OCI-LY1 (cell line): ENCODE measurements at regions not wholly inside any gene's neighbourhood (a gene's known extent, or its start where the extent isn't known, plus 50 kb on each side); places are given as distances from the start of the nearest gene placed in this dataset.

Experiments used
- H2AFZ ChIP-seq: fragments of 200-600 bp; sonication (generic), shearing (Covaris generic); 2 replicates; pipeline ENCODE4 v1.6.0; 2014; ENCODE audit warnings: antibody characterized with exemption, mild to moderate bottlenecking, low read length
- H3F3A ChIP-seq: fragments of 200-600 bp; sonication (generic), shearing (Covaris generic); 2 replicates; pipeline ENCODE4 v1.6.0; 2014; ENCODE audit warnings: mild to moderate bottlenecking, antibody characterized with exemption, low read length, moderate library complexity; ENCODE audit not compliant: insufficient read depth
- H3K27ac ChIP-seq: fragments of 200-600 bp; sonication (generic); 2 replicates; pipeline ENCODE4 v1.5.1; 2014; ENCODE audit warnings: low read length, mixed run types, mild to moderate bottlenecking, low read depth; ENCODE audit not compliant: poor library complexity, severe bottlenecking
- H3K27me3 ChIP-seq: fragments of 200-600 bp; sonication (generic); 2 replicates; pipeline ENCODE4 v1.6.0; 2014; ENCODE audit warnings: antibody characterized with exemption, mild to moderate bottlenecking, low read length, moderate library complexity; ENCODE audit not compliant: insufficient read depth
- H3K36me3 ChIP-seq: fragments of 200-600 bp; sonication (generic); 2 replicates; pipeline ENCODE4 v1.6.1; 2014; ENCODE audit warnings: mild to moderate bottlenecking, antibody characterized with exemption, low read length, moderate library complexity, mixed read lengths; ENCODE audit not compliant: insufficient read depth
- H3K4me1 ChIP-seq: fragments of 200-600 bp; sonication (generic); 2 replicates; pipeline ENCODE4 v1.5.1; 2014; ENCODE audit warnings: mild to moderate bottlenecking, low read length, moderate library complexity; ENCODE audit not compliant: insufficient read depth, severe bottlenecking
- H3K4me2 ChIP-seq: fragments of 200-600 bp; sonication (generic), shearing (Covaris generic); 2 replicates; pipeline ENCODE4 v1.6.1; 2014; ENCODE audit warnings: low read length
- H3K4me3 ChIP-seq: fragments of 200-600 bp; sonication (generic); 2 replicates; pipeline ENCODE4 v1.5.1; 2014; ENCODE audit warnings: low read length, low read depth, mild to moderate bottlenecking, mixed read lengths; ENCODE audit not compliant: poor library complexity, severe bottlenecking
- H3K79me2 ChIP-seq: fragments of 200-600 bp; shearing (Covaris generic); 2 replicates; pipeline ENCODE4 v1.6.1; 2016; ENCODE audit warnings: mixed run types, low read length, mixed read lengths; ENCODE audit not compliant: insufficient read depth
- H3K9ac ChIP-seq: fragments of 200-600 bp; sonication (generic), shearing (Covaris generic); 2 replicates; pipeline ENCODE4 v1.6.1; 2014; ENCODE audit warnings: mild to moderate bottlenecking, low read length, mixed read lengths
- H3K9me2 ChIP-seq: fragments of 200-600 bp; sonication (generic), shearing (Covaris generic); 2 replicates; pipeline ENCODE4 v1.6.1; 2014; ENCODE audit warnings: low read depth, mild to moderate bottlenecking, low read length, mixed read lengths
- H3K9me3 ChIP-seq: fragments of 200-600 bp; shearing (Covaris generic); 2 replicates; pipeline ENCODE4 v1.6.1; 2014; ENCODE audit warnings: low read length, mixed read lengths
- H4K20me1 ChIP-seq: fragments of 200-600 bp; sonication (generic), shearing (Covaris generic); 2 replicates; pipeline ENCODE4 v1.6.0; 2016; ENCODE audit warnings: mild to moderate bottlenecking, low read length; ENCODE audit not compliant: insufficient read depth
- EZH2 ChIP-seq: fragments of 200-600 bp; sonication (generic), shearing (Covaris generic); IDR thresholded peaks from 2 replicates; pipeline ENCODE4 v1.8.0; 2017; ENCODE audit warnings: borderline replicate concordance, mixed run types, mild to moderate bottlenecking, antibody characterized with exemption, low read length, moderate library complexity, mixed read lengths
- TF ChIP-seq, protein P1 (sequence below): fragments of 200-600 bp; sonication (generic), shearing (Covaris generic); IDR thresholded peaks from 2 replicates; pipeline ENCODE4 v1.5.1; 2017; ENCODE audit warnings: mild to moderate bottlenecking, antibody characterized with exemption, low read length, moderate library complexity, mixed read lengths

DNA sequence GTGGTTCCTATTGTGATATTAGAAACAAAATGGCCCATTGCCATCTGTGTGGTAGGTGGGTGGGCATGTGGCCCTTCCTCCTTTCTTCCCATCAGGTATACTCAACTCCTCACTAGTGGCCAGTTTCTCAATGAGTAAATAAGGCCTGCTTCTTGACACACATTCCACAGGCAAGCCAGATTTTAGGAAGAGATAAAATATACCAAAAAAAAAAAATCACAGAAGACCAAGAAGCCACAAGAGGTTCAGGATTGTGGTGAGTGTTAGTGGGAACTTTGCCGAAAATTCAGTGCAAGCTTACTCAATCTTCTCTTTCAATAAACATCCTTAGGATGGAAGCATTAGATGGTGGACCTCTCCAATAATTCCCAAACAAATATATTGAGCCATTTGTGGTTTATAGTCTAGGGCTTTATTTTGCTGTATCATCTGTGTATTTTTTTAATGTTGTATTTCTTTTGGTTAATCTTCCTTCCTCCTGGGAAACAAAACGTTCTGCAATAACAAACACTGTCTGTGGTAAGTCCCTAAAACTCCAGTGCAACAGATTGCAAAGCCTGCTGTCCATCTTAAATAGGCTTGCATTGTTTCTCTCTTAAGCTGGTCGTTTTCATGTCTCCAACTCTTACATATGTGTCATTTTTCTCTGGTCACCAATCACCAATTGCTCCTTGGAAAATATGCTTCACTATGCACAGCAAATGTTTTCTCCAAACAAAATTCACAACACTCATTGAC lies 289.9 kb upstream of the KITLG start:
- Histone ChIP-seq H3K9ac (no peak overlapping the region), H3K27ac (no peak overlapping the region), H3K36me3 (no peaks in the 10 kb centered on the region), H3K79me2 (no peaks in the 10 kb centered on the region), H3K4me2 (no peak overlapping the region), H3K9me2 (no peaks in the 10 kb centered on the region), H3K27me3 (no peaks in the 10 kb centered on the region), H2AFZ (no peak overlapping the region), H3F3A (no peaks in the 10 kb centered on the region), H3K4me1 (no peaks in the 10 kb centered on the region), H3K4me3 (no peak overlapping the region), H3K9me3 (no peaks in the 10 kb centered on the region), H4K20me1 (no peaks in the 10 kb centered on the region)
- TF ChIP-seq EZH2, result no peak
- TF ChIP-seq, protein P1, sequence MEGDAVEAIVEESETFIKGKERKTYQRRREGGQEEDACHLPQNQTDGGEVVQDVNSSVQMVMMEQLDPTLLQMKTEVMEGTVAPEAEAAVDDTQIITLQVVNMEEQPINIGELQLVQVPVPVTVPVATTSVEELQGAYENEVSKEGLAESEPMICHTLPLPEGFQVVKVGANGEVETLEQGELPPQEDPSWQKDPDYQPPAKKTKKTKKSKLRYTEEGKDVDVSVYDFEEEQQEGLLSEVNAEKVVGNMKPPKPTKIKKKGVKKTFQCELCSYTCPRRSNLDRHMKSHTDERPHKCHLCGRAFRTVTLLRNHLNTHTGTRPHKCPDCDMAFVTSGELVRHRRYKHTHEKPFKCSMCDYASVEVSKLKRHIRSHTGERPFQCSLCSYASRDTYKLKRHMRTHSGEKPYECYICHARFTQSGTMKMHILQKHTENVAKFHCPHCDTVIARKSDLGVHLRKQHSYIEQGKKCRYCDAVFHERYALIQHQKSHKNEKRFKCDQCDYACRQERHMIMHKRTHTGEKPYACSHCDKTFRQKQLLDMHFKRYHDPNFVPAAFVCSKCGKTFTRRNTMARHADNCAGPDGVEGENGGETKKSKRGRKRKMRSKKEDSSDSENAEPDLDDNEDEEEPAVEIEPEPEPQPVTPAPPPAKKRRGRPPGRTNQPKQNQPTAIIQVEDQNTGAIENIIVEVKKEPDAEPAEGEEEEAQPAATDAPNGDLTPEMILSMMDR, result no peak

DNA sequence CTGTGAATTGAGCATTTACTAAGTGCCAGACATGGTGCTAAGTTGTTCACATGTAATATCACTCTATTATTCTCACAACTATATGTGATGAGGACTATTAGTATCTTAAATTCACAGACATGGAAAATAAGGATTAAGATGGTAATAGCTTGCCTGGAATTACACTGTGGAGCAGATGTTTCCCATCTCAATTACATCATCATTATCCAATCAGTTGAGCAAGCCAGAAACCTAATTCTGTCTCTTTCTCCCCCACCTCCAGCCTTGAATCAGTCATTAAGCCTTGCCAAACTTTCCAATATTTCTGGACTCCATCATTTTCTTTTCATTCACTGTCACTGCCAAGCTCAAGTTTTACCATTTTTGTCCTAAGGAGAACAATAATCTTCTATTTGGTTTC lies 287.8 kb upstream of the KITLG start:
- no peak for TF ChIP-seq EZH2
- TF ChIP-seq, protein P1, result no peak
- H3K27me3 ChIP-seq, result no peaks in the 10 kb centered on the region
- no peak overlapping the region for H2AFZ ChIP-seq

DNA sequence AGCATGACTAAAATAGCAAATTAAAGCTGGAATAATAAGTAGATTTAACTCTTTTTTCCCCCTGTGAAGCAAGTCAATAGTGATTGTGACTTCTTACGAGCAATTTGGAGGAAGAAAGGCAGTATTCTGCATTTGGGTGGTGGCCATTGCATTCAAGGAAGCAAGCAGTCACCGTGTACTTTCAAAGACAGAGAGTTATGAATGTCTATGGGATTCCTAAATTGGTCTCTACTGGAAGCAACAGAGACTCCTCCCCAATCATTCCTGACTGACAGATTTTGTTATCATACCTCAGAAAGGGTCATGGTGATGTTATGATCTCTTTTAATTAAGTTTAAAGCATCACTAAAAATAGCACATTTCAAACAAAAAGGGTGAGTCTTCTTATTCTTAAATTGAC lies 287.2 kb upstream of the KITLG start:
- Histone ChIP-seq H3K4me1 (no peaks in the 10 kb centered on the region), H3K9me2 (no peaks in the 10 kb centered on the region), H3K27ac (no peak overlapping the region), H3K9me3 (no peaks in the 10 kb centered on the region), H3K36me3 (no peaks in the 10 kb centered on the region), H4K20me1 (no peaks in the 10 kb centered on the region), H3K79me2 (no peaks in the 10 kb centered on the region), H3K4me2 (no peak overlapping the region), H2AFZ (no peak overlapping the region), H3K9ac (no peak overlapping the region), H3F3A (no peaks in the 10 kb centered on the region), H3K27me3 (no peaks in the 10 kb centered on the region), H3K4me3 (no peak overlapping the region)
- TF ChIP-seq EZH2, result no peak
- TF ChIP-seq, protein P1, result no peak

More for the DNA sequence above, 287.8 kb upstream of the KITLG start:
- H3K9me3 ChIP-seq, result no peaks in the 10 kb centered on the region
- H3K4me1 ChIP-seq, result no peaks in the 10 kb centered on the region
- no peaks in the 10 kb centered on the region for H3K9me2 ChIP-seq
- no peaks in the 10 kb centered on the region for H3F3A ChIP-seq
- H3K79me2 ChIP-seq, result no peaks in the 10 kb centered on the region
- H3K4me2 ChIP-seq, result no peak overlapping the region
- no peak overlapping the region for H3K9ac ChIP-seq
- no peaks in the 10 kb centered on the region for H4K20me1 ChIP-seq
- H3K36me3 ChIP-seq, result no peaks in the 10 kb centered on the region
- H3K27ac ChIP-seq, result no peak overlapping the region
- H3K4me3 ChIP-seq, result no peak overlapping the region
